ENCODE measurements at regions not wholly inside any gene's neighbourhood (a gene's known extent, or its start where the extent isn't known, plus 50 kb on each side); places are given as distances from the start of the nearest gene placed in this dataset.
A peak's percentile ranks its signal among the peaks of the same experiment; 100 is the strongest.

- no peak for TF ChIP-seq CTCF (IDR thresholded peaks at IDR 0.05; ENCODE audit: unreplicated experiment)
- BruUV-seq (replicated peaks) = no TSS peak
Measured at GRCh38 chr10:1860351-1860750, 123.0 kb upstream of the ADARB2 start.

GRCh38 chr10:1858547-1858946, 121.2 kb upstream of the ADARB2 start:
- no TSS peak for BruUV-seq (replicated peaks)
- ChIA-PET POLR2A (interaction anchor here (1.3 kb wide), 1 partner anchor 9 kb away, joined by 3 read pairs; no protein-coding TSS in a partner anchor), CTCF (no interaction called here)
- intact Hi-C loops (cut with micrococcal nuclease) = no loop called here
- TF ChIP-seq CTCF (IDR thresholded peaks at IDR 0.05; ENCODE audit: unreplicated experiment) = no peak
- no peaks in the 10 kb centered on the region for H3K36me3 Mint-ChIP-seq (ENCODE audit: insufficient read depth, unreplicated experiment)
- H3K27me3 Mint-ChIP-seq (ENCODE audit: insufficient read depth, unreplicated experiment) = no peaks in the 10 kb centered on the region
- no peak overlapping the region for H3K4me3 Mint-ChIP-seq (ENCODE audit: unreplicated experiment)
- H3K4me1 Mint-ChIP-seq (ENCODE audit: insufficient read depth, unreplicated experiment) = no peaks in the 10 kb centered on the region
- no peak for DNase-seq (ENCODE audit: unreplicated experiment)
- H3K27ac Mint-ChIP-seq (ENCODE audit: low read depth, unreplicated experiment) = no peak overlapping the region
- peaks cover 3% of the 10 kb centered on the region for H3K9me3 Mint-ChIP-seq (ENCODE audit: unreplicated experiment)

More at GRCh38 chr10:1860351-1860750, 123.0 kb upstream of the ADARB2 start:
- Mint-ChIP-seq H3K27ac (ENCODE audit: low read depth, unreplicated experiment) (no peak overlapping the region), H3K4me3 (ENCODE audit: unreplicated experiment) (no peak overlapping the region), H3K27me3 (ENCODE audit: insufficient read depth, unreplicated experiment) (no peaks in the 10 kb centered on the region), H3K4me1 (ENCODE audit: insufficient read depth, unreplicated experiment) (no peaks in the 10 kb centered on the region), H3K36me3 (ENCODE audit: insufficient read depth, unreplicated experiment) (no peaks in the 10 kb centered on the region), H3K9me3 (ENCODE audit: unreplicated experiment) (peaks cover 7% of the 10 kb centered on the region)
- intact Hi-C loops (cut with micrococcal nuclease) = no loop called here
- peak; percentile 6 for DNase-seq (ENCODE audit: unreplicated experiment)
- POLR2A ChIA-PET = no interaction called here
- CTCF ChIA-PET = no interaction called here

GRCh38 chr10:1858048-1858447, 120.7 kb upstream of the ADARB2 start:
- Mint-ChIP-seq H3K27ac (ENCODE audit: low read depth, unreplicated experiment) (no peak overlapping the region), H3K36me3 (ENCODE audit: insufficient read depth, unreplicated experiment) (no peaks in the 10 kb centered on the region), H3K9me3 (ENCODE audit: unreplicated experiment) (no peaks in the 10 kb centered on the region), H3K27me3 (ENCODE audit: insufficient read depth, unreplicated experiment) (no peaks in the 10 kb centered on the region), H3K4me1 (ENCODE audit: insufficient read depth, unreplicated experiment) (no peaks in the 10 kb centered on the region), H3K4me3 (ENCODE audit: unreplicated experiment) (no peak overlapping the region)
- intact Hi-C loops (cut with micrococcal nuclease) = no loop called here
- no peak for TF ChIP-seq CTCF (IDR thresholded peaks at IDR 0.05; ENCODE audit: unreplicated experiment)
- POLR2A ChIA-PET = no interaction called here
- no peak for DNase-seq (ENCODE audit: unreplicated experiment)
- BruUV-seq (replicated peaks) = no TSS peak
- CTCF ChIA-PET = no interaction called here

- Mint-ChIP-seq H3K9me3 (ENCODE audit: unreplicated experiment) (no peaks in the 10 kb centered on the region), H3K27ac (ENCODE audit: low read depth, unreplicated experiment) (no peak overlapping the region), H3K27me3 (ENCODE audit: insufficient read depth, unreplicated experiment) (no peaks in the 10 kb centered on the region), H3K4me1 (ENCODE audit: insufficient read depth, unreplicated experiment) (no peaks in the 10 kb centered on the region), H3K4me3 (ENCODE audit: unreplicated experiment) (no peak overlapping the region), H3K36me3 (ENCODE audit: insufficient read depth, unreplicated experiment) (no peaks in the 10 kb centered on the region)
- TF ChIP-seq CTCF (IDR thresholded peaks at IDR 0.05; ENCODE audit: unreplicated experiment) = no peak
- BruUV-seq (replicated peaks) = no TSS peak
- CTCF ChIA-PET = no interaction called here
- POLR2A ChIA-PET = no interaction called here
- intact Hi-C loops (cut with micrococcal nuclease) = no loop called here
- no peak for DNase-seq (ENCODE audit: unreplicated experiment)
Measured at GRCh38 chr10:1855911-1856310, 118.6 kb upstream of the ADARB2 start.

Data from MCF 10A (cell line).